Keratinocyte (primary cell): ENCODE measurements at regions not wholly inside any gene's neighbourhood (a gene's known extent, or its start where the extent isn't known, plus 50 kb on each side); places are given as distances from the start of the nearest gene placed in this dataset.

Experiments
- DNase-seq: peaks from one replicate; pipeline ENCODE4 v3.0.0-alpha.2; 2011; ENCODE audit warnings: low read depth, missing footprints, low spot score
- FAIRE-seq: peaks from 2 replicates; lab custom pipeline; 2011; peaks lifted over from hg19 to GRCh38; lab: Jason Lieb, UNC
- H2AFZ ChIP-seq: 2 replicates; pipeline ENCODE4 v1.6.0; 2012; ENCODE audit warnings: low read length, control low read depth, inconsistent platforms; ENCODE audit not compliant: control insufficient read depth
- H3K27ac ChIP-seq: 2 replicates; pipeline ENCODE4 v1.5.1; 2011; ENCODE audit warnings: low read length; ENCODE audit not compliant: control insufficient read depth, insufficient read depth
- H3K27me3 ChIP-seq: 3 replicates; pipeline ENCODE4 v1.6.0; 2011; ENCODE audit warnings: low read length; ENCODE audit not compliant: control insufficient read depth, insufficient read depth; ENCODE audit errors: extremely low read depth
- H3K36me3 ChIP-seq, 2 experiments: 2 replicates in 1 of 2; 3 replicates in 1 of 2; pipeline ENCODE4 v1.5.1; 2011; ENCODE audit warnings: low read length in 2 of 2, mild to moderate bottlenecking in 1 of 2; ENCODE audit not compliant: control insufficient read depth in 2 of 2, insufficient read depth in 2 of 2; ENCODE audit errors: extremely low read depth in 1 of 2
- H3K4me1 ChIP-seq: 3 replicates; pipeline ENCODE4 v1.5.1; 2011; ENCODE audit warnings: low read length; ENCODE audit not compliant: control insufficient read depth, insufficient read depth; ENCODE audit errors: extremely low read depth
- H3K4me2 ChIP-seq: 3 replicates; pipeline ENCODE4 v1.6.0; 2011; ENCODE audit warnings: low read depth, low read length; ENCODE audit not compliant: control insufficient read depth, insufficient read depth; ENCODE audit errors: extremely low read depth
- H3K4me3 ChIP-seq, 3 experiments: fragments of 200-600 bp in 1 of 3; sonication (generic) in 1 of 3; 2 replicates in 2 of 3; 3 replicates in 1 of 3; pipeline ENCODE4 v1.5.1; 2011 to 2016; ENCODE audit warnings: low read length in 3 of 3, mild to moderate bottlenecking in 3 of 3, control low read depth in 2 of 3, inconsistent platforms in 1 of 3, low read depth in 1 of 3, mixed read lengths in 1 of 3, mixed run types in 1 of 3, moderate library complexity in 1 of 3; ENCODE audit not compliant: control insufficient read depth in 2 of 3, insufficient read depth in 2 of 3; ENCODE audit errors: extremely low read depth in 1 of 3
- H3K79me2 ChIP-seq: 2 replicates; pipeline ENCODE4 v1.6.0; 2012; ENCODE audit warnings: low read length; ENCODE audit not compliant: control insufficient read depth, insufficient read depth
- H3K9ac ChIP-seq: 3 replicates; pipeline ENCODE4 v1.6.0; 2011; ENCODE audit warnings: low read length; ENCODE audit not compliant: control insufficient read depth, insufficient read depth; ENCODE audit errors: extremely low read depth
- H3K9me1 ChIP-seq: 3 replicates; pipeline ENCODE4 v1.6.0; 2011; ENCODE audit warnings: low read length; ENCODE audit not compliant: control insufficient read depth, insufficient read depth; ENCODE audit errors: extremely low read depth
- H3K9me3 ChIP-seq: 2 replicates; pipeline ENCODE4 v1.5.1; 2012; ENCODE audit warnings: low read depth, low read length; ENCODE audit not compliant: control insufficient read depth
- H4K20me1 ChIP-seq: 3 replicates; pipeline ENCODE4 v1.6.0; 2011; ENCODE audit warnings: low read length; ENCODE audit not compliant: control insufficient read depth, insufficient read depth; ENCODE audit errors: extremely low read depth
- EZH2 ChIP-seq: IDR thresholded peaks from one replicate; pipeline ENCODE4 v1.6.1; 2012; ENCODE audit warnings: inconsistent platforms, mild to moderate bottlenecking, low read length, moderate library complexity
- dilution Hi-C: fragments of 300-500 bp; cut with MboI; formaldehyde crosslinking; loops from one replicate; pipeline ENCODE4 v1.7.0; 2020; ENCODE audit warnings: low sequenced_read_pairs; ENCODE audit not compliant: extremely low pct_ligation_motif_present
- TF ChIP-seq, protein P1 (sequence below), 3 experiments: IDR thresholded peaks in 1 of 3; conservative IDR thresholded peaks in 1 of 3; optimal IDR thresholded peaks in 1 of 3; 2 replicates in 2 of 3; 3 replicates in 1 of 3; pipeline versions ENCODE3 to v1.5.1; 2011; ENCODE audit warnings: low read length in 3 of 3, mild to moderate bottlenecking in 3 of 3, moderate library complexity in 2 of 3, control low read depth in 1 of 3, inconsistent platforms in 1 of 3; ENCODE audit not compliant: insufficient read depth in 2 of 3; ENCODE audit errors: extremely low read depth in 1 of 3

DNA sequence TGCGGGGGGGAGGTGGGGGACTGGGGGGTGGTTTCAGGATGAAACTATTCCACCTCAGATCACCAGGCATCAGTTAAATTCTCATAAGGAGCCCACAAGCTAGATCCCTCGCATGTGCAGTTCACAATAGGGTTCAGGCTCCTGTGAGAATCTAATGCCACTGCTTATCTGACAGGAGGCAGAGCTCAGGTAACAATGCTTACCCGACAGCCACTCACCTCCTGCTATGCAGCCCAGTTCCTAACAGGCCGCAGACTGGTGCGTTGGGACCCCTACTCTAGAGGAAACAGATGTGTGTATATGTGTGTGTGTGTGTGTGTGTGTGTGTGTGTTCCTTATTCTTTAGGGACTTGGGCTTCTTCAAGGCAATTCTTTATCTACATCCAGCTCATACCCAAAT lies 352.3 kb upstream of the CCNH start:
- dilution Hi-C loops: no loop called here
- H3K9ac ChIP-seq: no peak overlapping the region
- no peaks in the 10 kb centered on the region for H3K4me1 ChIP-seq
- H3K79me2 ChIP-seq: no peaks in the 10 kb centered on the region
- TF ChIP-seq, protein P1, sequence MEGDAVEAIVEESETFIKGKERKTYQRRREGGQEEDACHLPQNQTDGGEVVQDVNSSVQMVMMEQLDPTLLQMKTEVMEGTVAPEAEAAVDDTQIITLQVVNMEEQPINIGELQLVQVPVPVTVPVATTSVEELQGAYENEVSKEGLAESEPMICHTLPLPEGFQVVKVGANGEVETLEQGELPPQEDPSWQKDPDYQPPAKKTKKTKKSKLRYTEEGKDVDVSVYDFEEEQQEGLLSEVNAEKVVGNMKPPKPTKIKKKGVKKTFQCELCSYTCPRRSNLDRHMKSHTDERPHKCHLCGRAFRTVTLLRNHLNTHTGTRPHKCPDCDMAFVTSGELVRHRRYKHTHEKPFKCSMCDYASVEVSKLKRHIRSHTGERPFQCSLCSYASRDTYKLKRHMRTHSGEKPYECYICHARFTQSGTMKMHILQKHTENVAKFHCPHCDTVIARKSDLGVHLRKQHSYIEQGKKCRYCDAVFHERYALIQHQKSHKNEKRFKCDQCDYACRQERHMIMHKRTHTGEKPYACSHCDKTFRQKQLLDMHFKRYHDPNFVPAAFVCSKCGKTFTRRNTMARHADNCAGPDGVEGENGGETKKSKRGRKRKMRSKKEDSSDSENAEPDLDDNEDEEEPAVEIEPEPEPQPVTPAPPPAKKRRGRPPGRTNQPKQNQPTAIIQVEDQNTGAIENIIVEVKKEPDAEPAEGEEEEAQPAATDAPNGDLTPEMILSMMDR (optimal IDR thresholded peaks at IDR 0.05 in 1 of 3, IDR thresholded peaks at IDR 0.05 in 1 of 3, conservative IDR thresholded peaks at IDR 0.05 in 1 of 3; ENCODE audit: extremely low read depth in 1 of 3, insufficient read depth in 2 of 3, low read length in 3 of 3): no peak
- TF ChIP-seq EZH2: no peak
- H3K36me3 ChIP-seq: no peaks in the 10 kb centered on the region
- H3K27me3 ChIP-seq: no peaks in the 10 kb centered on the region
- DNase-seq (no peak), FAIRE-seq (no peak)
- H3K9me3 ChIP-seq: no peaks in the 10 kb centered on the region
- H3K4me2 ChIP-seq: no peak overlapping the region
- no peaks in the 10 kb centered on the region for H3K9me1 ChIP-seq
- no peak overlapping the region for H2AFZ ChIP-seq
- H3K4me3 ChIP-seq: no peak overlapping the region
- H3K27ac ChIP-seq: no peak overlapping the region
- no peaks in the 10 kb centered on the region for H4K20me1 ChIP-seq

- DNase-seq (no peak), FAIRE-seq (no peak)
- no peaks in the 10 kb centered on the region for H3K4me1 ChIP-seq
- H3K27me3 ChIP-seq: no peaks in the 10 kb centered on the region
- H3K9ac ChIP-seq: no peak overlapping the region
- no peaks in the 10 kb centered on the region for H3K9me1 ChIP-seq
- no peak overlapping the region for H3K4me3 ChIP-seq
- H2AFZ ChIP-seq: no peak overlapping the region
- no peaks in the 10 kb centered on the region for H3K9me3 ChIP-seq
- H3K27ac ChIP-seq: no peak overlapping the region
- dilution Hi-C loops: no loop called here
- TF ChIP-seq, protein P1 (optimal IDR thresholded peaks at IDR 0.05 in 1 of 3, IDR thresholded peaks at IDR 0.05 in 1 of 3, conservative IDR thresholded peaks at IDR 0.05 in 1 of 3; ENCODE audit: extremely low read depth in 1 of 3, insufficient read depth in 2 of 3, low read length in 3 of 3): no peak
- no peak for TF ChIP-seq EZH2
- H3K36me3 ChIP-seq: no peaks in the 10 kb centered on the region
- H4K20me1 ChIP-seq: no peaks in the 10 kb centered on the region
- H3K4me2 ChIP-seq: no peak overlapping the region
- H3K79me2 ChIP-seq: no peaks in the 10 kb centered on the region
Observed at GRCh38 chr5:87762631-87763030, 349.9 kb upstream of the CCNH start.
